Heart left ventricle (tissue), 13 donors: ENCODE measurements at regions not wholly inside any gene's neighbourhood (a gene's known extent, or its start where the extent isn't known, plus 50 kb on each side); places are given as distances from the start of the nearest gene placed in this dataset.

Experiments used
- POLR2A ChIP-seq, 2 donors: fragments of 450-650 bp; IDR thresholded peaks; one replicate each; pipeline ENCODE4 v1.6.1; 2017; ENCODE audit warnings: antibody characterized with exemption in 2 of 2, mild to moderate bottlenecking in 2 of 2, moderate library complexity in 2 of 2
- TF ChIP-seq, protein P1 (sequence below), 12 donors: fragments of 200-600 bp; sonication (generic) in 4 of 12; IDR thresholded peaks; one replicate each; pipeline versions ENCODE4 v1.5.0 to v1.8.0; 2018 to 2022; ENCODE audit warnings: antibody characterized with exemption in 12 of 12, mild to moderate bottlenecking in 5 of 12
- donor health status: ischemic (EF 13 %, LVEDD 7.1; RV severe dilation, severe dysfunction).
- donor health status: DM: no; HTN: yes; CAD: no.
- donor health status: DM: no; HTN: no; CAD: no.
- donor health status: ischemic (EF 25% LVEDD 6.9; RV normal size, moderate dysfunction).
- donor health status: ischemic (EF 25% LVEDD 5.7; RV mildly dilated, moderate dysfunction).
- donor health status: ischemic (EF 35%, LVEDD 5.7; RV mildly dilated, moderate dysfunction).
- donor health status: nonischemic (EF 11% LVEDD 7.7; RV severe dilation, severe dysfunction).
- donor health status: DM: yes; HTN: yes; CAD: no.
- donor health status: PGD.
- donor health status: ischemic (EF 29% LVEDD 5.4; RV normal size, mild dysfunction).
- donor health status: nonischemic (EF 23%, LVEDD 6.1; RV moderate dilation, normal function).

DNA sequence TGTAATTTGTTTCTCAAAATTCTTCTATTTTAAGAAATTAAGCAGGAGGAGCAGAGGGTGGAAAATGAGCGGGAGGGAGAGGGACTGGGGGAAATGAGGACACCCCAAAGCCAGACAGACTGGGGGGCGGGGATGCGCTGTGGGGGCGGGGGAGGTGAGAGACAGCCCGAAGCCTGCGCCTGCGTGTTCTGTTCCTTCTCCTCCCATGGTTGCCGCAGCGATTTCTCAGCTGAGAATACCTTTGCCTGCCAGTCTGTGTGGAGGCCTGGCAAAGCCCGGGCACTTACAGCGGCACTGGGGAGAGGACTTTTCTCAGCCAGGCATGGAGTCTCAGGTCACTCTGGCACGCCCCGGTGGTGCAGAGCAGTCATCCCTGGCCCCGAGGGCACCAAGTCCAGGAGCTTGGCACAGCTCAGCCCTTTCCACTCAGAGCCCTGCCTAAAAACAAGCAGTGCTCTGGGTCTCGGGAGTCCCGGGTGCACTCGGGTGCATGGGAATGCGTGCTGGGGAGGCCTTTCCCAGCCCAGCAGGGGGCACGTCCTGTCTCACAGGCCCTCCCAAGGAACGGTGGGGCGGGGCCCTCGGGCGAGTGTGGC lies 289.3 kb upstream of the HS6ST1 start:
- TF ChIP-seq, protein P1, sequence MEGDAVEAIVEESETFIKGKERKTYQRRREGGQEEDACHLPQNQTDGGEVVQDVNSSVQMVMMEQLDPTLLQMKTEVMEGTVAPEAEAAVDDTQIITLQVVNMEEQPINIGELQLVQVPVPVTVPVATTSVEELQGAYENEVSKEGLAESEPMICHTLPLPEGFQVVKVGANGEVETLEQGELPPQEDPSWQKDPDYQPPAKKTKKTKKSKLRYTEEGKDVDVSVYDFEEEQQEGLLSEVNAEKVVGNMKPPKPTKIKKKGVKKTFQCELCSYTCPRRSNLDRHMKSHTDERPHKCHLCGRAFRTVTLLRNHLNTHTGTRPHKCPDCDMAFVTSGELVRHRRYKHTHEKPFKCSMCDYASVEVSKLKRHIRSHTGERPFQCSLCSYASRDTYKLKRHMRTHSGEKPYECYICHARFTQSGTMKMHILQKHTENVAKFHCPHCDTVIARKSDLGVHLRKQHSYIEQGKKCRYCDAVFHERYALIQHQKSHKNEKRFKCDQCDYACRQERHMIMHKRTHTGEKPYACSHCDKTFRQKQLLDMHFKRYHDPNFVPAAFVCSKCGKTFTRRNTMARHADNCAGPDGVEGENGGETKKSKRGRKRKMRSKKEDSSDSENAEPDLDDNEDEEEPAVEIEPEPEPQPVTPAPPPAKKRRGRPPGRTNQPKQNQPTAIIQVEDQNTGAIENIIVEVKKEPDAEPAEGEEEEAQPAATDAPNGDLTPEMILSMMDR (IDR thresholded peaks at IDR 0.05), result no peak
- no peak for TF ChIP-seq POLR2A (IDR thresholded peaks at IDR 0.05)
